ELF-1 (cell line): ENCODE measurements at regions not wholly inside any gene's neighbourhood (a gene's known extent, or its start where the extent isn't known, plus 50 kb on each side); places are given as distances from the start of the nearest gene placed in this dataset.

Experiments used
- DNase-seq: peaks from one replicate; pipeline ENCODE4 v3.0.0-alpha.2; 2016; ENCODE audit warnings: low read depth, low spot score

DNA sequence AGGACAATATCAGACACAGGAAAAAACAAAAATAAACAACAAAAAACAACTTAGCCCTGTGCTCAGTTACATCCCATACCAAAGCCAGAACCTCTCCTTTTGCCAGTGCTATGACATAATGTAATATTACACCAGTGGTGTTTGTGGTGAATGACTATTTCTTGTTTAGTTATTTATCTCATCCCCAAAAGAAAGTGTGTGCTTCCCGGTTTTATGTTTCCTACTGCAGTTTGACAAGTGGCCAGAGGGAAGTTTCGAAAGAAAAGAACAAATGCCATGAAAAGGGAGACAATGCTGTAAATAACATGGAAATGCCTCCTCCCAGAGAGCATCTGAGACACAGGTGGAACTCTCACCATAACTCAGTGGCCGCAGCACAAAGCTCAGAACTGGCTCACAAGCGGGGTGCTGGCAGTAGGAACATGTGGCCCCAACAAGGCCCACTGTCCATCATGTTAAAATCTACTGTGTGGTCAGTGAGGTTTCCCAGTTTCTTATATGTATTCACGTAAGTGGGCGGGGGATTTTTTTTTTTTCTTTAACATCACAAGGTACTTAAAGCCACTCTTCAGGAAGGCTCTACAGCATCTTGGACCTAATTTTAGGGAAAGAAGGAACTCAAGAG, 158.2 kb downstream of the BARHL2 start:
- no peak for DNase-seq

DNA sequence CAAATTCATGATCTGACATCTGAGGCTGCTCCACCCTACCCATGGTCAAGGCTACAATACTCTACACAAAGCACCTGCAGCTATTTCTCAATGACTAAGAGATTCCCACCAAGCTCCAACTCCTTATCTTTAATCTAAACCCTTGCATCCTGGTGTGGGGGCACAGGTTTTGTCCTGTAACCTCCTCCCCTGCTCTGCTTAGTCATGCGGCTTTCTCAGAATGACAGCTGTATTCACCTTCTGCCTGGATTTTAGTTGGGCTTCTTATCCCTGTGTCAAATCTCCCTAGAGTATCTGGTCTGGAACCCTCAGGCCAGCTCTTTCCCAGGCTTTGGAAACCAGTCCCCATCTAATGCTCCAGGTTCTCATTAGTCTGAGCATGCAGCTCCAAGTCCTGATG, 159.0 kb downstream of the BARHL2 start:
- peak; percentile 90 for DNase-seq

DNA sequence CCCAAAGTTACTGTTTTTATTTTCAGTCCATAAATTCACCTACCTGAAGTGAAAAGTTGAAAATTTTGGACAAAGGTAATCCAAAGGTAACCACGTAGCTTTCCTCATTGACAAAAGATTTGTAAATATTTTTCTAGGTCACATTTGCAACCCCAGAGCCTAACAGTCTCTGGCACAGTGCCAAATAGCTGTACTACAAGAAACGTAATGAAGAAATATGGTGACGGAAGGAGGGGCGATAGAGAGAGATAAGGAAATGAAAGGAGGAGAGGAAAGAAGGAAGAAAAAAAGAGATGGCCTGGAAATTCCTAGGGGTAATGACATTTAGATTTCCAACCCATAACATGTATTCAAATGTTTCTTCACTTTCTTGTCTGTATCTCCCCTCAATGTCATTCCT, 159.4 kb downstream of the BARHL2 start:
- no peak for DNase-seq

DNA sequence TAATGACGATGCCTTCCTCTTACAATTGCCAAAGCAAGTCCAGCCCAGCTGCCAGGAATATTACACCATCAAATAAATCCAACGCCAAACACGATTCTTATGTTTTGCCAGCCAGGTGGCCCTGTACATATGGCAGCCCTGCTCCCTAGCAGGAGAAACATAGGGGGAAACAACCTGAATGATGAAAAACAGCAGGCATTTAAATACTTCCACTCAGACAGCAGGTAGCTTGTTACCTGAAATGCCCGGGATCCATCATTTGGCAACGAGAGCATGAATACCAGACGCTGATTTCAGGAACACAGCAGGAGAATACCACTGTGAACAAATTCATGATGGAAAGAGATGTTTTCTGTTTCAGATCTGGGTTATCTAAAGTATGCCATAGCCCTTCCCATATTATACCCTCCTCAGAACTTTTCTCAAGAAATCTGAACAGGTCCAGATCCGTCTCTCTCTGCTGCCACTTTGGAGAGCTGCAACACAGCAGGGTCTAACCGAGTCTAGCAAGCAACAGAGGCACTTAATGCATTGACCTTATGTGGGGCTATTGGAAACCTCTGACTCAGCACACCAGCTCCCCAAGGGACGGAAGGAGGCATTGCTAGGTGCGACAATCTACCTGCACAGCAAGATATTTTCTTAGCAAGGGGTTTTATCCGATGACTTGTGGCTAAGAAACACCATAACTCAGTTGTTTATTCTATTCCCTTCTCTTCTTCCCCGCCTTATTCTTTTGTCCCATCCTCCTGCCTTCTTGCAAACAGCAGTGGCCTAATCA, 166.3 kb downstream of the BARHL2 start:
- peak; percentile 50 for DNase-seq

DNA sequence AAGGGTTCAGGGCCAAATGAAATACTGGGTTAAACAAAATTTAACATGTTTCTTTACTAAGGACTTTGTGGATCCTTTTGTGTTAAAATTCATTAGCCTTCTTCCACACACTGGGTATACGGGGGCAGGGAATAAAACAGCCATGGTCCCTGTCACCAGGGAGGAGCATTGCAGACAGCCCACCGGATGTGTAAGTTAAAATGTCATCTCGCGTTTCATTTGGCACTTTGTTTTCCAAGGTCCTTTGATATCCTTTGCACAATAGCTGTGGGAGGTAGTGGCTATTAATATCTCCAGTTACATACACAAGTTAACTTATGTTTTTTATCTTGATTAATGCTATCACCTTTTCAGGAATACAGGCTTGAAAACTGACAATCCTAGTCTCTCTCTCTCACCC, 172.7 kb downstream of the BARHL2 start:
- DNase-seq: no peak

DNA sequence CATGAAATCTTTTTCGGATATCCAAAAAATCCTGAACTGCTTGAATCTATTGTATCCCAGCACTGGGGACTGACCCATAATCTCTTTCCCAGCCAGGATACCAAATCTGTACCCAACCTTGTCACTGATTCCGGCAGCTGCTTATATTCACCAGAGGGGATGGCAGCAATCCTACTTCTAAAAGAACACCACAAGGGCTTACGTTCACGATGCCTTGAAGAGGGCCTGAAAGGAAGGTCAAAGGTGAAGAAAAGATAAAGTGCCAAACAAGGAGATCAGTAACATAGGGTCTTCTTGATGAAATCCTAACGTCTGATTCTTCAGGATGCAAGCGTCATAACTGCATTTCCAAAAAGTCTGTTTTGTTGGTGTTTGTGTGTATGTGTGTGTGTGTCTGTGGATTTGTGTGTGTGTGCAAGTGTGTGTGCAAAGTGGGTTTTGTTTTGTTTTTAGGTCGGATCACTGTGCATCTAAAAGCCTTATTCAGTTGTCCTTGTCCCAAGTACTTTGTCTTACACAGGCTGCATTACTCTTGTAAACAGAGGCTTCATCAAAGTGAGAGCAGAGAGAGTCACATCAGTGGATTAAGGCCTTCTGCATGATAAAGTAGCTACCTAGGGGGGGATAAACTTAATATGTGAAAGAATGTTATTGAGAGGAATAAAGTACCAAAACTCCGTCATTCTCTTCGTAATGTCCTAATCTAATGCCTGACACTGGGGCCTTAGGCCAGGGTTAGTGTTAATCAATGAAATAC, 179.3 kb downstream of the BARHL2 start:
- no peak for DNase-seq

DNA sequence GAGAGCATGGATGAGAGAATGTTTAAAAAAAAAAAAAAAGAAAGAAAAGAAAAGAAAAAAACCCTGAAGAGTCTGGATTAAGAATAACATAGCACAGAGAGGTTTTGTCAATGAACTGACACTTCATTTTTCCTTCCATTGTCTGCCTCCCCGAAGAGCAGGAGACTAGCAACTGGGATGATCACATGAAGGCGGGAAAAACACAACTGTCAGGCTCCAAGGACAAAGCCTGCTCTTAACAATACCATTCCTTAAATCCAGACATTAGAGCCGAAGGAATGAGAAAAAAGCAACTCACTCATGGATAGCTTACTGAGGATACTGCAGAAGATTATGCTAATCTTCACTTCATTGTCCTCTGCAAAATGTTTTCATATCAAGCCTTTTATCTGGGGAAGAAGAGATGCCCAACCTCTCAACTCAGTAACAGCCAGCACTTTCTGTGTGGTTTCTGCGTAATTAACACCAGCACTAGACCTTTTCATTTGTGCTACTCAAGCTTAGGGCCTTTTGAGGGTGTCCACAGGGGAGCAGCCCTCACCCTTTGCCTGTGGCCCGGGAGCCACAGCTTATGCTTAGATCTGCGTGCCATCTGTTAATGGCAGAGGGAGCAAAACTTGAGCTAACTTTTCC, 182.3 kb downstream of the BARHL2 start:
- peak; percentile 12 for DNase-seq

DNA sequence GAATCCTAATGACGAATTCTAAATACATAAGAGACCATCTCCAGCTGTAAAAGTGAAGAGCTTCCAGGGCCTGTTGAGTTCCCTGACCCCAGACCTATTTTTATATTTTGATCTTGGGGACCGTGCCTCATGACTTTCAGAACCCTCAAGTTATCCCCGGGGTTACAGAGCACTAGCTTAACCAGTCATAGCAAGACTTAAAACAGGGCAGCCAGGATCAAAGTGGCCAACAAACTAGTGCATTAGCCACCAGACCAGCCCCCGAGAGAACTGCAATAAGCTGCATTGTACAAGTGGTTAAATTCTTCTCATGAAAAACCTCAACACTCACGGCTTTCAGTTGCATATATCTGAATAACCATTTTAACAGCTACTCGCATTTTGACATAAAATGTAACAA, 183.0 kb downstream of the BARHL2 start:
- DNase-seq: no peak

DNA sequence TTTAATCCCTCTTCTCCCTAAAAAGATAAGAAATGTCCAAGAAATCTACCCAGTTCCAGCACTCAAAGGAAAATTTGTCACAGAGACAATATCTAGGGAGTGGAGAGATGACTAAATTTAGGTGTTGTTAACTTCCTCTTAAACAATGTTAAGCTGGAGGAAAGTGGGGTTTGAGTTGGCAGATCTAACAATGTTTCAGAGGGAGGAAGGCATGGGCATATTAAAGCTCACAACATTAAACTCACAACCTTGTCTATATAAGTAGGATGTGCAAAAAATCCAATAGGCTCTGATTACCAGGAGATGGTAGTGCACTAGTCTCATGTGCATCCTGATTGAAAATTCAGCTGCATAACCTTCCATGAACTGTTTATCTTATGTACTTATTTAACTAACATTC, 190.1 kb downstream of the BARHL2 start:
- DNase-seq: no peak

DNA sequence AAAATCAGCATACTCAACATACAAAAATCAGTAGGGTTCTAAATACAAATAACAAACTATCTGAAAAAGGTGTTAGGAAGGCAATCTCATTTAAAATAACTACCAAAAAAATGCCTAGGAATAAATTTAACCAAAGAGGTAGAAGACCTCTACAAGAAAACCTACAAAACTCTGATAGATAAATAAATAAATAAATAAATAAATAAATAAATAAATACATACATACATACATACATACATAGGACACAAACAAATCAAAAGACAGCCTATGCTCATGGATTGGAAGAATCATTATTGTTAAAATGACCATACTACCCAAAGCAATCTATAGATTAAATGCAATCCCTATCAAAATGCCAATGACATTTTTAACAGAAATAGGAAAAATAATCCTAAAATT, 194.7 kb downstream of the BARHL2 start:
- DNase-seq: no peak

DNA sequence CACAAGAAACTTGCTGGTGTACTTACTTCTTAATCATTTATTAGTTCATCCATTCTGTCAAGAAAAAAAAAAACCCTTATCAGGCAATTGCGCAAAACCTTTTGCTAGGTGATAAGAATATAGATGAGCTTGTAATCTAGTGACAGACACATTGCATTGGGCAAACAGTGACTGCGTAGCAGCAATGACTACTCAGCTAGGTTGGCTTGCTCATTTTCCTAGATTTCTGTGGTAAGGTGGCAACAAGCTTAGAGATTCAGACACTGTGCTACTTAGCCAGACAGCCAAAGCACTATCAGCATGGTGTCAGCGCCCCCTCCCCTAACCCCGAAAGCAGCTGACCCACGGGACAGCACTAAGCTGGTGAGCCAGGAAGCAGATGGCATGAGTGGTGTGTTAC, 203.1 kb downstream of the BARHL2 start:
- DNase-seq: no peak

DNA sequence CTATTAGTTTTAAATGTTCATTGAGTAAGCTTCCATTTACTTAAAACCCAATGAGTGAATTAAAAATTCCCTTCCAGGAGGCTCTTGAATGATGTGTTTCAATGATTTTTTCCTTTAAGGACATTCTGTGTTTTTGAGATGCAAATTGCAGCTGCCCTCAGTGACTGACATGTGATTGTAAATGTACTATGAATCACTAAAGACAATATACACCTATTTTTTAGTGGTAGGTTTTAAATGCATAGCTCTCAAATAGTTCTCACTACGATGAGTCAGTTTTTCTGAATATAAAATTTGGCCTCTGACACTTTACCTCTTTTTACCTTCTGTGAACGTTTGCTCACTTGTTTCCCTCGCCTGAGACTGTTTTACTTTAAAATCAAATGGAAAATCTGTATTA, 204.7 kb downstream of the BARHL2 start:
- DNase-seq: no peak

DNA sequence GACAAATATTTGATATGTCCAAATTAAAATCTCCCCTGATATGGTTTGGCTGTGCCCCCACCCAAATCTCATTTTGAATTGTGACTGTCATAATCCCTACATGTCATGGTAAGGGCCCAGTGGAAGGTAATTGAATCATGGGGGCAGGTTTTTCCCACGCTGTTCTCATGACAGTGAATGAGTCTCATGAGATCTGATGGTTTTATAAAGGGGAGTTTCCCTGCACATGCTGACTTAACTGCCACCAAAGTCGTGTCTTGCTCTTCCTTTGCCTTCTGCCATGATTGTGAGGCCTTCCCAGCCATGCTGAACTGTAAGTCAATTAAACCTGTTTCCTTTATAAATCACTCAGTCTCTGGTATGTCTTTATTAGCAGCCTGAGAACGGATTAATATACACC, 207.0 kb downstream of the BARHL2 start:
- DNase-seq: no peak

DNA sequence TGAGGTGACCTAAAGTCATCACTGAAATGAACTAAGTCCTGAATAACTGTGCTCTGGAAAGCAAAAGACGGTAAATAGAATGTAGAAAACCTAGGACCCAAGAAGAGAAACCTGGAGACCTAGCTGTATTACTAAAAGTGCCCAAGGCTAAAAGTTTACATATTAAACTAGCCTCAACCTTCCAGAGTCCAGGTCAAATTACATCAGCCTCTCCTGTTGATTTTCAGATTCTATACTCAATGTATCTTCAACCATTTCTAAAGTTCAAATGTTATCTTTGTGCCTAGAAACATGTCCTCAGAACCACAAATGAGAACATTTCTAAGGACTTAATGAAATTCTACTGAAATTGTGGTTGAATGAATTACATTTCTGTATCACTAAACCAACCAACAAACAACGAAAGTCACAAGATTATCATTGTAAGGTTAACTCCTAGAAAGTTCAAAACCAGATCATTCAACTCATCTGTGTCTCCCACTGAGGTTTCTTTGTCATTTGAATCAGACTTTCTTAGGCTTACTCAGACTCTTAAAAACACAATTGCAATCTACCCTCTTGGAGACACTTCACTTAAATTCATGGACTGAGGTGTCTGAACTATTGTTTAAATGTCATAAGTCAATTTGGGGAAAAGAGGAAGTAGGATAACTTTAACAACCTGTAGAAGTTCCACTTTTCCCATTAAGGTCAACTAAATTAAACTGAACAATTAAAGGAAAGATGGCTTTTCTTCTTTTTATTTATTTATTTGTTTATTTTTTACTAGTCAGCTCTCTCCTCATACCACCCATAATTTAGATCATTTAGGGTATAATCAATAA, 207.7 kb downstream of the BARHL2 start:
- DNase-seq: no peak

DNA sequence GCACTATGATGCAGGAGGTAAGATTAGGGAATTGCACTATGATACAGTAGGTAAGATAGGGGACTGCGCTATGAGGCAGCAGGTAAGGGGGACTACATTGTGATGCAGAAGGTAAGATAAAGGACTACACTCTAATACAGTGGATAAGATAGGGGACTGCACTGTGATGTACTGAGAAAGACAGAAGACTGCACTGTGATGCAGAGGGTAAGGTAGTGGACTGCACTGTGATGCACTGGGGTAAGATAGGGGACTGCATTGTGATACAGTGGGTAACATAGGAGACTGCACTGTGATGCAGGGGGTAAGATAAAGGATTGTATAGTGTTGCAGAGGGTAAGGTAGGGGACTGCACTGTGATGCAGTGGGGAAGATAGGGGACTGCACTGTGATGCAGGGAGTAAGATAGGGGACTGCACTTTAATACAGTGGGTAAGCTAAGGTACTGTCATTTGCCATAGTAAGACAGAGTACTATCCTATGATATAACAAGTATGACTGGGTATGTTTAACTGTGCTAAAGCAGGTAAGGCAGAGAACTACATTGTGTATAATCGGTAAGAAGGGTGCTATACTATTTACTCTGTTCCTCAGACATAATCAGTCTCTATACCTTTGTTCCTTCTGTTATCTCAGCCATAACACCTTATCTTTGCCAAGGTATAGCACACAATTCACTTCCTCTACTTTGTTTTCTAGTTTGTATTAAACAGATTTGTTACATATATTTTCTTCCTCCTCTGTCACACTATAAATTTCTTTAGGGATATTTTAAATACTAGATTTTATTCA, 208.5 kb downstream of the BARHL2 start:
- DNase-seq: no peak

DNA sequence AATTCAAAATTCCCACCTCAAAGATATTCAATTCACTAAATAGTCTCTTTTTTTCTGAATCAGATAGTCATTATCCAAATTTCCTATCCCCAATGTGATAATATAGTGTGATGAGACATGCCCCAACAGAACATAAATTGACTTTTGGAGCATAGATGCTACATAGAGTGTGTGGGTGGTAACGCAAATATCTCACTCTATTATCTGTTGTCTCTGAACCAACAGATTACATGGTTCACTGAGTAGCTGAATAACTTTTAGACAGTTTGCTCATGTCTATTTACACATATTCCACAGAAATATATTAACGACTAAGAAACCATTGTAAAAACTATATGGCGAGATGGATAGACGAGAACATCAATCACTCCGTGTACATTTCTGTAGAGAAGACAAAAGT, 209.9 kb downstream of the BARHL2 start:
- DNase-seq: no peak

DNA sequence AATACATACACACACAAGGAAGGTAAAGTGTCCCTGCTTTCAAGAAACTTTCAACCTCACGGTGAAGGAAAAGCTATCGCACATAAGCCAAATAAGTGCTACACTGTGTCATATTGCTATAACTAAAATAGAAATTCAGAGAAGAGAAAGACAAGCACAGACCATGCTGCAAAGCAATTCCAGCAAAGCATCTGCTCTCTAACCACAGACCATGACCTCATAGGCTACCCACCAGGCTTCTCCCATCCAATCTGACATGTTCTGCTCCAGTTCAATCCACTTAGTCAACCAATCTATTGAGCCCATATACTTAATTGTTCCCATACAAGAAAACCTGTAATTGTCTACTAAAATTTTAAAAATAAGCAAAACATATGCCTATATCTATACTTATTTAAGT, 211.3 kb downstream of the BARHL2 start:
- DNase-seq: no peak

DNA sequence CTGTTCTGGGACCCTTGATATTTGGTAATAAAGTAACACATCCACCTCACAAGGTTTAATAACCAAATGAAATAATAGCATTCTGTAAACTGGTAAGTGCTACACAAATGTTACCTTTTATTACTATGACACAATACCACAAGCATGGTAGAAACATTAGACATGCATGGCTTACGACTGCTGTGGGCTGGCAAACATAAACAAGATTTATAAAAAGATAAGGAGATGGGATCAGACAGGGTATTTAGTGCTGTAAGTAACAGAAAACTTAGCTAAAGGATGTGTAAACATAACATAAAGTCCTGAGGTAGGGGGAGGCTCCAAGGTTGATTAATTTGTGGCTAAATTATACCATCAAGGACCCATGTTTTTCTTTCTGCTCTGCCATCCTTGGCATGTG, 212.6 kb downstream of the BARHL2 start:
- no peak for DNase-seq

DNA sequence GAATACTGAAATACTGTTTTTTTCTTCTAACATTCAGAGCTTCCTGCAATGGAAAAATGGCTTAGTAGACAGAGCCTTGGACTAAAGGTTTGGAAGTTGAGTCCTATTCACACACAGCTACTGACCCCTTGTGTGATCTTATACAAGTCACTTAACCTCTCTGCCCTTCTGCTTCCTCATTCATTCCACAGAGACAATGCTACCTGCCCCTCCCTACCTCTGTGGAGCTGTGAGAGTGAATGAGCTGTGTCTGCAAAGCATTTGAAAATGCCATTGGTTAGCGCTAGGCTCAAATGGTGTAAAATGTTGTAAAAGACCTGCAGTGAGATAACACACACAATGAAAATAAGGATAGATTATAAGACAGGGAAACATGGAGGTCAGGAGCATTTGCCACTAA, 214.4 kb downstream of the BARHL2 start:
- DNase-seq: peak; percentile 35

DNA sequence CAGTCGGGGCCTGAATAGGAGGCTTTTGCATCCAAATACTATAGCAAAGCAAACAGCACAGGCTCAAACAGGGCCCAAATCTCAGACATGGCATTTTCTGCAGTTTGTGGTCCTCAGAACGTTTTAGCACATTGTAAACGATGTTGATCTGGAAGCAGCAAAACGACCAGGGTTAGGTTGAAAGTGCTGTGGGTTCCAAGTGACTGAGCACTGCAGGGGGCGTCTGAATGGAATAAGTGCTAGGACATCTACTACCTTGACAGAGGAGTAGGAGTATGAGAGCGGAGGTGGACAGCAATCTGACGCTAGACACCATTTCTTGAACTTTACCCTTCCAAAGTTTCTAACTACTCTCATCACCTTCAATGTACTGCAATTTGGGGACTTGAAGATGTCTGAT, 214.9 kb downstream of the BARHL2 start:
- DNase-seq: peak; percentile 19

DNA sequence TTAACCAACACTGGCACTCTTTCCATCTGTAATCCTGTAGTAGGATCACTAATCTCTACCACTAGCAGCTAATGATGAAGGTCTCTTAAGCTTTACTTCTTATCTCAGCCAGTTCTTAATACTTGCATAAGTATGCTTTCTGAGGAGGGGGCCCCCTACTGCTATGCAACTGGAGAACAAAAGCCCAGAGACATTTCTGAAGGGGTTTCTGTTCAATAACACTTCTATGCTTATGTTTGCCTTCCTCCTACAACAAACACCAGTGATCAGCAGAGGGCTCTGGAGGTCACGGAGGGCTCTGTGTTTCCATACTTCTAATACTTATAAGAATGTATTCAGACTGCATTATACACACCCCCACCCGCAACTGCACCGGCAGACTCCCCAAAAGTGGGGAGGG, 215.8 kb downstream of the BARHL2 start:
- no peak for DNase-seq
